WERI-Rb-1 (cell line): ENCODE measurements at regions not wholly inside any gene's neighbourhood (a gene's known extent, or its start where the extent isn't known, plus 50 kb on each side); places are given as distances from the start of the nearest gene placed in this dataset.

Experiments used
- DNase-seq: peaks from one replicate; pipeline ENCODE4 v3.0.0-alpha.2; 2020
- H3K27ac ChIP-seq: fragments of 250-450 bp; sonication (Bioruptor Pico); 2 replicates; pipeline ENCODE4 v1.5.1; 2020; ENCODE audit warnings: mild to moderate bottlenecking, moderate library complexity
- H3K27me3 ChIP-seq: fragments of 250-450 bp; sonication (Bioruptor Pico); 2 replicates; pipeline ENCODE4 v1.5.1; 2021; ENCODE audit warnings: mild to moderate bottlenecking, low read depth, moderate library complexity; ENCODE audit not compliant: insufficient read depth, severe bottlenecking
- H3K36me3 ChIP-seq: fragments of 250-450 bp; sonication (Bioruptor Pico); 2 replicates; pipeline ENCODE4 v1.5.1; 2020; ENCODE audit warnings: mild to moderate bottlenecking, moderate library complexity
- H3K4me3 ChIP-seq: 2 replicates; pipeline ENCODE4 v1.5.1; 2011; ENCODE audit warnings: low read depth, mild to moderate bottlenecking, control low read depth, low read length
- H3K9me3 ChIP-seq: fragments of 250-450 bp; sonication (Bioruptor Pico); 2 replicates; pipeline ENCODE4 v1.5.1; 2021; ENCODE audit warnings: mild to moderate bottlenecking, moderate library complexity; ENCODE audit not compliant: severe bottlenecking
- CTCF ChIP-seq: IDR thresholded peaks from 2 replicates; pipeline ENCODE4 v1.5.1; 2011; ENCODE audit warnings: low read depth, mild to moderate bottlenecking, control low read depth, inconsistent platforms, low read length

- DNase-seq, result no peak
- H3K27ac ChIP-seq, result no peak overlapping the region
- TF ChIP-seq CTCF, result no peak
These were observed 386.1 kb upstream of the KIF2A start for GRCh38 chr5:61919920-61920319.

GRCh38 chr5:61924251-61924650 lies 381.8 kb upstream of the KIF2A start:
- Histone ChIP-seq H3K27me3 (peaks cover 18% of the 10 kb centered on the region), H3K27ac (no peak overlapping the region), H3K36me3 (no peaks in the 10 kb centered on the region), H3K9me3 (no peaks in the 10 kb centered on the region), H3K4me3 (no peak overlapping the region)
- DNase-seq, result no peak
- TF ChIP-seq CTCF, result no peak

More at GRCh38 chr5:61919920-61920319, 386.1 kb upstream of the KIF2A start:
- no peak overlapping the region for H3K4me3 ChIP-seq
- H3K9me3 ChIP-seq, result no peaks in the 10 kb centered on the region
- H3K27me3 ChIP-seq, result peaks cover 15% of the 10 kb centered on the region
- H3K36me3 ChIP-seq, result no peaks in the 10 kb centered on the region

- Histone ChIP-seq H3K27me3 (peaks cover 5% of the 10 kb centered on the region), H3K27ac (no peak overlapping the region), H3K4me3 (no peak overlapping the region), H3K36me3 (no peaks in the 10 kb centered on the region), H3K9me3 (no peaks in the 10 kb centered on the region)
- no peak for TF ChIP-seq CTCF
- no peak for DNase-seq
These were observed 379.1 kb upstream of the KIF2A start for GRCh38 chr5:61926911-61927310.

- TF ChIP-seq CTCF, result no peak
- Histone ChIP-seq H3K9me3 (no peaks in the 10 kb centered on the region), H3K36me3 (no peaks in the 10 kb centered on the region), H3K4me3 (no peak overlapping the region), H3K27ac (no peak overlapping the region), H3K27me3 (peaks cover 8% of the 10 kb centered on the region)
- DNase-seq, result no peak
These were observed 374.8 kb upstream of the KIF2A start for GRCh38 chr5:61931236-61931635.

GRCh38 chr5:61933787-61934626 lies 372.0 kb upstream of the KIF2A start:
- peak; percentile 66 for TF ChIP-seq CTCF
- Histone ChIP-seq H3K4me3 (no peak overlapping the region), H3K9me3 (no peaks in the 10 kb centered on the region), H3K27me3 (peaks cover 8% of the 10 kb centered on the region), H3K36me3 (no peaks in the 10 kb centered on the region), H3K27ac (no peak overlapping the region)
- peak; percentile 53 for DNase-seq

GRCh38 chr5:61941637-61942036 lies 364.4 kb upstream of the KIF2A start:
- H3K27ac ChIP-seq, result no peak overlapping the region

More at GRCh38 chr5:61941637-61942036, 364.4 kb upstream of the KIF2A start:
- H3K9me3 ChIP-seq, result no peaks in the 10 kb centered on the region
- H3K36me3 ChIP-seq, result no peaks in the 10 kb centered on the region
- TF ChIP-seq CTCF, result no peak
- H3K27me3 ChIP-seq, result peaks cover 5% of the 10 kb centered on the region
- no peak overlapping the region for H3K4me3 ChIP-seq
- DNase-seq, result no peak
